Thymus (tissue), 11 donors: ENCODE measurements at regions not wholly inside any gene's neighbourhood (a gene's known extent, or its start where the extent isn't known, plus 50 kb on each side); places are given as distances from the start of the nearest gene placed in this dataset.

ENCODE experiments used
- DNase-seq, 9 donors: peaks; one replicate each; pipeline ENCODE4 v3.0.0-alpha.2; 2013; ENCODE audit warnings: low spot score in 9 of 9, low read depth in 6 of 9, missing footprints in 1 of 9
- H3K27ac ChIP-seq, 2 donors: one replicate each; pipeline ENCODE4 v1.5.1; 2013; ENCODE audit warnings: control low read depth in 1 of 2, low read depth in 1 of 2, low read length in 1 of 2, mild to moderate bottlenecking in 1 of 2, moderate library complexity in 1 of 2
- H3K27me3 ChIP-seq, 2 donors: one replicate each; pipeline ENCODE4 v1.5.1; 2013; ENCODE audit warnings: low read length in 1 of 2; ENCODE audit not compliant: control insufficient read depth in 2 of 2, insufficient read depth in 1 of 2
- H3K36me3 ChIP-seq, 2 donors: one replicate each; pipeline ENCODE4 v1.5.1; 2013; ENCODE audit warnings: low read length in 1 of 2, mild to moderate bottlenecking in 1 of 2, moderate library complexity in 1 of 2; ENCODE audit not compliant: control insufficient read depth in 2 of 2, insufficient read depth in 2 of 2
- H3K4me1 ChIP-seq, 2 donors: one replicate each; pipeline ENCODE4 v1.5.1; 2013; ENCODE audit warnings: low read length in 2 of 2; ENCODE audit not compliant: control insufficient read depth in 2 of 2, insufficient read depth in 2 of 2
- H3K4me3 ChIP-seq, 2 donors: one replicate each; pipeline ENCODE4 v1.5.1; 2013; ENCODE audit warnings: low read length in 2 of 2, control low read depth in 1 of 2, mild to moderate bottlenecking in 1 of 2
- H3K9me3 ChIP-seq, 2 donors: one replicate each; pipeline ENCODE4 v1.5.1; 2013; ENCODE audit warnings: low read length in 1 of 2, mild to moderate bottlenecking in 1 of 2; ENCODE audit not compliant: control insufficient read depth in 2 of 2, insufficient read depth in 1 of 2
- WGBS: extraction: QIAGEN DNeasy Blood & Tissue Kit; methylation state at CpG from one replicate; pipeline ENCODE4 v1.1.7; 2013; 5-methylcytosine and 5-hydroxymethylcytosine counted together
- donor health status: healthy.

- WGBS: 87% methylated on average over 21 of the region's 21 CpGs
- peaks cover 0 to 7% of the 10 kb centered on the region in 2 donors for H3K9me3 ChIP-seq
- no peak overlapping the region for H3K4me3 ChIP-seq
- H3K4me1 ChIP-seq: peaks cover 63 to 96% of the 10 kb centered on the region in 2 donors
- peak overlapping the region; percentile 61 to 92 for H3K27ac ChIP-seq
- H3K36me3 ChIP-seq: no peaks in the 10 kb centered on the region
- DNase-seq: peak in 2 of 9 donors; percentile 53 to 57
- peaks cover 0 to 14% of the 10 kb centered on the region in 2 donors for H3K27me3 ChIP-seq
Measured at GRCh38 chr22:48080316-48081165, 1318.1 kb downstream of the TBC1D22A start.

GRCh38 chr22:48079505-48080290 is 1317.2 kb downstream of the TBC1D22A start:
- peak in 7 of 9 donors; percentile 67 to 93 (median 78) for DNase-seq

GRCh38 chr22:48078825-48079224 is 1316.4 kb downstream of the TBC1D22A start:
- 50% methylated on average over 5 of the region's 5 CpGs for WGBS
- H3K4me1 ChIP-seq: peaks cover 48 to 87% of the 10 kb centered on the region in 2 donors
- peak in 1 of 9 donors; percentile 53 for DNase-seq
- H3K4me3 ChIP-seq: peak overlapping the region in 1 of 2 donors; percentile 30
- H3K36me3 ChIP-seq: no peaks in the 10 kb centered on the region
- peaks cover 0 to 8% of the 10 kb centered on the region in 2 donors for H3K27me3 ChIP-seq
- H3K27ac ChIP-seq: peak overlapping the region; percentile 74 to 92
- H3K9me3 ChIP-seq: peaks cover 0 to 7% of the 10 kb centered on the region in 2 donors

More at GRCh38 chr22:48079505-48080290, 1317.2 kb downstream of the TBC1D22A start:
- 26% methylated on average over 21 of the region's 21 CpGs for WGBS
- peaks cover 57 to 96% of the 10 kb centered on the region in 2 donors for H3K4me1 ChIP-seq
- peak overlapping the region; percentile 5 to 30 for H3K4me3 ChIP-seq
- H3K27me3 ChIP-seq: peaks cover 0 to 12% of the 10 kb centered on the region in 2 donors
- H3K9me3 ChIP-seq: peaks cover 0 to 7% of the 10 kb centered on the region in 2 donors
- H3K27ac ChIP-seq: peak overlapping the region; percentile 74 to 92
- no peaks in the 10 kb centered on the region for H3K36me3 ChIP-seq

DNA sequence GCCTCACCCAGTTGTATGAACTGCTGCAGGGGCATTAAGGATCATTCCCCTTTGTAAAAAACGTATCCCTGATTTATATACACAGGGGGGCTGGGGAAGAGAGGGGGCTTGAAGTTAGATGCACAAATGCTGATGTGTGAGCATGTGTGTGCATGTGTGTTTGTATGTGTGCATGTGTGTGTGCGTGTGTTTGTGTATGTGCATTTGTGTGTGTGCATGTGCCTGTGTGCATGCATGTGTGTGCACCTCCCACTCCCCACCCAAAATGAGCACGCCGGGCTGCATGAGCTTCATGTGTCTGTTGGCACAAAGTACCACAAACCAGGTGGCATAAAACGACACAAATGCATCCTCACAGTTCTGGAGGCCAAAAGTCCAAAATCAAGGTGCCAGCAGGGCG is 1315.2 kb downstream of the TBC1D22A start:
- H3K27me3 ChIP-seq: peaks cover 0 to 7% of the 10 kb centered on the region in 2 donors
- no peak overlapping the region for H3K4me3 ChIP-seq
- H3K36me3 ChIP-seq: no peaks in the 10 kb centered on the region
- H3K4me1 ChIP-seq: peaks cover 42 to 82% of the 10 kb centered on the region in 2 donors
- peaks cover 0 to 7% of the 10 kb centered on the region in 2 donors for H3K9me3 ChIP-seq
- DNase-seq: no peak
- WGBS: 77% methylated on average over 6 of the region's 6 CpGs
- H3K27ac ChIP-seq: peak overlapping the region in 1 of 2 donors; percentile 67

DNA sequence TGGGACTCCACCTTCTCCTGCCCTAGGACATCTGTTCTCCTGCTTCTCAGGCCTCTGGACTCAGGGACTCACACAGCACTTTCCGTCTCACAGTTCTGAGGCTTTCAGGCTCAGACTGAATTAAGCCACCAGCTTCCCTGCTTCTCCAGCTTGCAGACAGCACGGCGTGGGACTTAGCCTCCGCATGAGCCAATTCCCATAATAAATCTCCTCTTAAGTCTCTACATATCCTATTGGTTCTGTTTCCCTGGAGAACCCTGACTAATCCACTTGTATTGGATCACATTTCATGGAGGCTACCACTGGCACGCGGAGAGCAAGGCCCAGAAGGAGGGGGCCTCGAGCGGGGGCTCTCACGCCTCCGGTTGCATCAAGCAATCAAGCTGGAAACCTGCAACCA is 1313.6 kb downstream of the TBC1D22A start:
- 92% methylated on average over 10 of the region's 10 CpGs for WGBS
- Histone ChIP-seq H3K27me3 (peaks cover 0 to 3% of the 10 kb centered on the region in 2 donors), H3K36me3 (no peaks in the 10 kb centered on the region), H3K4me3 (no peak overlapping the region), H3K27ac (no peak overlapping the region), H3K9me3 (peaks cover 0 to 6% of the 10 kb centered on the region in 2 donors), H3K4me1 (peaks cover 45 to 82% of the 10 kb centered on the region in 2 donors)
- DNase-seq: no peak

DNA sequence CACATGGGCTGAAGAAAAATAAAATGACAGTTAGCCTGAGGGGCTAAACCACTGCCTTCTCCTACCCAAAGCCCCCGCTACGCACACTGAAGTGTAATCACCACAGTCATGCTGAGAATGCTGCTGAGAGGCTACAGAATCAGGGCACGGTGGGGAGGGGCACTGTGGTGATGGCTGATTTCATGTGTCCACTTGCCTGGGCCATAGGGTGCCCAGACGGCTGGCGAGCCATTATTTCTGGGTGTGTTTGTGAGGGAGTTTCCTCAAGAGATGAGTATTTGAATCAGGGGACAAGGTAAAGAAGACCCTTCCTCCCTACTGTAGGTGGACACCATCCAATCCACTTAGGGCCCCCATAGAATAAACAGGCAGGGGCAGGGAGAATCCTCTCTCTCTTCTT is 1313.2 kb downstream of the TBC1D22A start:
- Histone ChIP-seq H3K27me3 (no peaks in the 10 kb centered on the region), H3K9me3 (peaks cover 0 to 2% of the 10 kb centered on the region in 2 donors), H3K36me3 (no peaks in the 10 kb centered on the region), H3K27ac (no peak overlapping the region), H3K4me1 (peaks cover 49 to 82% of the 10 kb centered on the region in 2 donors), H3K4me3 (no peak overlapping the region)
- no peak for DNase-seq
- 98% methylated on average over 5 of the region's 5 CpGs for WGBS

DNA sequence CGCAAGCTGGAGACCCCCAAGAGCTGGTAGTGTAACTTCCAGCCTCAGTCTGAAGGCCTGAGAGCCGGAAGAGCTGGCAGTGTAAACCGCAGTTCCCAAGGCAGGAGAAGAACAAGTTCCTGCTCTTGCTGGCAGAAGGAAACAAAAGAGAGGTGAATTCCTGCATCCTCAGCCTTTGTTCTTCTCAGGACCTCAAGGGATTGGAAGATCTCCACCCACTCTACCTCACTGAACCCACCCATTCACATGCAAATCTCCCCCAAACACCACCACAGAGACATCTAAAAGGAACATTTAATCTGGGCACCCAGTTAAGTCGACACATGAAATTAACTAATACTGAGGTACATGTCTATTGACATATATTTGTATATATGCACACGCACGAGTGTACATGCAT is 1310.3 kb downstream of the TBC1D22A start:
- H3K4me3 ChIP-seq: no peak overlapping the region
- H3K27ac ChIP-seq: no peak overlapping the region
- no peaks in the 10 kb centered on the region for H3K27me3 ChIP-seq
- DNase-seq: no peak
- no peaks in the 10 kb centered on the region for H3K36me3 ChIP-seq
- 85% methylated on average over 6 of the region's 6 CpGs for whole genome bisulfite sequencing
- H3K4me1 ChIP-seq: peaks cover 39 to 65% of the 10 kb centered on the region in 2 donors
- H3K9me3 ChIP-seq: peaks cover 0 to 3% of the 10 kb centered on the region in 2 donors

GRCh38 chr22:48071828-48072227 is 1309.4 kb downstream of the TBC1D22A start:
- no peaks in the 10 kb centered on the region for H3K36me3 ChIP-seq
- peaks cover 34 to 55% of the 10 kb centered on the region in 2 donors for H3K4me1 ChIP-seq
- no peak overlapping the region for H3K4me3 ChIP-seq
- no peak for DNase-seq
- no peaks in the 10 kb centered on the region for H3K27me3 ChIP-seq
- no peak overlapping the region for H3K27ac ChIP-seq
- H3K9me3 ChIP-seq: peaks cover 0 to 3% of the 10 kb centered on the region in 2 donors
- WGBS: 94% methylated on average over 7 of the region's 7 CpGs
